T-cell (primary cell): ENCODE measurements at regions not wholly inside any gene's neighbourhood (a gene's known extent, or its start where the extent isn't known, plus 50 kb on each side); places are given as distances from the start of the nearest gene placed in this dataset.

Source experiments
- ATAC-seq, 4 experiments: fragments of 200-7000 bp in 3 of 4; fragments of 150-1000 bp in 1 of 4; cut with Tn5 transposase; replicated peaks in 1 of 4; 1 replicate in 3 of 4; 2 replicates in 1 of 4; pipeline ENCODE4 v1.10.0; 2021; ENCODE audit warnings: moderate library complexity in 3 of 4, mild to moderate bottlenecking in 2 of 4, moderate number of reproducible peaks in 1 of 4
- CTCF ChIA-PET, 2 donors: fragments of 300-600 bp; sonication (Branson Sonifier 250); formaldehyde crosslinking; loops; one replicate each; lab custom pipeline; 2022; ENCODE audit warnings: antibody characterized with exemption in 2 of 2; lab: Charles Lee
- POLR2A ChIA-PET, 2 donors: fragments of 300-600 bp; sonication (Branson Sonifier 250); formaldehyde crosslinking; loops; one replicate each; lab custom pipeline; 2022; ENCODE audit warnings: antibody characterized with exemption in 2 of 2; lab: Charles Lee
- DNase-seq, 35 experiments: peaks; one replicate each; pipeline versions ENCODE4 v3.0.0 to v3.0.0-alpha.2; 2013 to 2023
- H3K27ac ChIP-seq: one replicate; pipeline ENCODE4 v1.5.1; 2013; ENCODE audit warnings: low read length
- H3K27me3 ChIP-seq, 2 experiments: replicated peaks in 1 of 2; 1 replicate in 1 of 2; 2 replicates in 1 of 2; pipeline versions ENCODE4 v1.6.1 to v1.7.0; 2013; ENCODE audit warnings: low read length in 1 of 2, mixed read lengths in 1 of 2; ENCODE audit not compliant: control insufficient read depth in 2 of 2, insufficient read depth in 2 of 2; ENCODE audit errors: extremely low read depth in 1 of 2
- H3K36me3 ChIP-seq, 2 donors: 1 replicate in 1 of 2; 2 replicates in 1 of 2; pipeline versions ENCODE4 v1.6.1 to v1.7.0; 2013; ENCODE audit warnings: low read length in 1 of 2; ENCODE audit not compliant: control insufficient read depth in 2 of 2, insufficient read depth in 1 of 2; ENCODE audit errors: extremely low read depth in 1 of 2
- H3K4me1 ChIP-seq, 2 experiments: 1 replicate in 1 of 2; 2 replicates in 1 of 2; pipeline versions ENCODE4 v1.6.1 to v1.7.0; 2013; ENCODE audit warnings: low read length in 2 of 2, mixed read lengths in 1 of 2; ENCODE audit not compliant: insufficient read depth in 2 of 2, control insufficient read depth in 1 of 2; ENCODE audit errors: extremely low read depth in 1 of 2
- H3K4me3 ChIP-seq, 2 donors: 1 replicate in 1 of 2; 2 replicates in 1 of 2; pipeline versions ENCODE4 v1.5.1 to v1.7.0; 2013; ENCODE audit warnings: mild to moderate bottlenecking in 2 of 2, low read length in 1 of 2, moderate library complexity in 1 of 2; ENCODE audit not compliant: control insufficient read depth in 1 of 2; ENCODE audit errors: extremely low read depth in 1 of 2
- H3K9me3 ChIP-seq: 2 replicates; pipeline ENCODE4 v1.7.0; 2013
- H3K27ac Mint-ChIP-seq, 2 donors: one replicate each; pipeline ENCODE4 v1.8.0; 2020 to 2021; ENCODE audit warnings: mild to moderate bottlenecking in 2 of 2, mixed read lengths in 2 of 2
- H3K27me3 Mint-ChIP-seq, 2 donors: one replicate each; pipeline ENCODE4 v1.8.0; 2021 to 2022; ENCODE audit warnings: mixed read lengths in 2 of 2
- H3K36me3 Mint-ChIP-seq: one replicate; pipeline ENCODE4 v1.8.0; 2021; ENCODE audit warnings: mixed read lengths
- H3K4me1 Mint-ChIP-seq, 3 donors: one replicate each; pipeline ENCODE4 v1.8.0; 2020 to 2022; ENCODE audit warnings: mixed read lengths in 3 of 3, mild to moderate bottlenecking in 1 of 3
- H3K4me3 Mint-ChIP-seq, 3 donors: one replicate each; pipeline ENCODE4 v1.8.0; 2020 to 2022; ENCODE audit warnings: mild to moderate bottlenecking in 3 of 3, mixed read lengths in 3 of 3, moderate library complexity in 3 of 3
- H3K9me3 Mint-ChIP-seq, 3 donors: one replicate each; pipeline ENCODE4 v1.8.0; 2020 to 2022; ENCODE audit warnings: mixed read lengths in 3 of 3
- WGBS: methylation state at CpG from one replicate; pipeline ENCODE4 v1.1.5; 2013; ENCODE audit warnings: missing lambda C conversion rate; ENCODE audit not compliant: insufficient coverage; 5-methylcytosine and 5-hydroxymethylcytosine counted together

- Mint-ChIP-seq H3K27me3 (peaks cover 6 to 20% of the 10 kb centered on the region in 2 donors), H3K9me3 (peaks cover 6 to 8% (median 7%) of the 10 kb centered on the region in 3 donors), H3K4me3 (no peak overlapping the region), H3K36me3 (peaks cover 5% of the 10 kb centered on the region), H3K27ac (no peak overlapping the region), H3K4me1 (no peaks in the 10 kb centered on the region)
- CTCF ChIA-PET, result no interaction called here
- WGBS, result no CpG with 5 or more reads among the region's 1 CpG
- POLR2A ChIA-PET, result no interaction called here
- no peak for ATAC-seq
- Histone ChIP-seq H3K4me3 (no peak overlapping the region), H3K27me3 (peaks cover 0 to 5% of the 10 kb centered on the region in 2 experiments), H3K9me3 (no peaks in the 10 kb centered on the region), H3K36me3 (no peaks in the 10 kb centered on the region), H3K27ac (no peak overlapping the region), H3K4me1 (no peaks in the 10 kb centered on the region)
- DNase-seq, result no peak
Observed at GRCh38 chr2:191778041-191778440, 68.8 kb downstream of the CAVIN2 start.

GRCh38 chr2:191782351-191782750 lies 64.5 kb downstream of the CAVIN2 start:
- H3K4me1 ChIP-seq, result no peaks in the 10 kb centered on the region
- WGBS, result 85% methylated on average over 6 of the region's 8 CpGs
- Mint-ChIP-seq H3K4me1 (peaks cover 5 to 9% (median 5%) of the 10 kb centered on the region in 3 donors), H3K4me3 (no peak overlapping the region), H3K9me3 (no peaks in the 10 kb centered on the region), H3K36me3 (no peaks in the 10 kb centered on the region), H3K27ac (no peak overlapping the region), H3K27me3 (peaks cover 2 to 7% of the 10 kb centered on the region in 2 donors)
- no peak for ATAC-seq
- no peak for DNase-seq
- POLR2A ChIA-PET, result no interaction called here
- no peaks in the 10 kb centered on the region for H3K9me3 ChIP-seq
- no peaks in the 10 kb centered on the region for H3K27me3 ChIP-seq
- CTCF ChIA-PET, result no interaction called here
- no peak overlapping the region for H3K4me3 ChIP-seq
- no peak overlapping the region for H3K27ac ChIP-seq
- no peaks in the 10 kb centered on the region for H3K36me3 ChIP-seq

- no peaks in the 10 kb centered on the region for H3K9me3 ChIP-seq
- Mint-ChIP-seq H3K9me3 (no peaks in the 10 kb centered on the region), H3K36me3 (no peaks in the 10 kb centered on the region), H3K27ac (no peak overlapping the region), H3K4me3 (no peak overlapping the region), H3K27me3 (peaks cover 8 to 10% of the 10 kb centered on the region in 2 donors), H3K4me1 (peaks cover 5 to 12% (median 9%) of the 10 kb centered on the region in 3 donors)
- ATAC-seq, result no peak
- no peak overlapping the region for H3K27ac ChIP-seq
- CTCF ChIA-PET, result no interaction called here
- no peaks in the 10 kb centered on the region for H3K36me3 ChIP-seq
- H3K27me3 ChIP-seq, result no peaks in the 10 kb centered on the region
- H3K4me1 ChIP-seq, result peaks cover 0 to 2% of the 10 kb centered on the region in 2 experiments
- no peak overlapping the region for H3K4me3 ChIP-seq
- DNase-seq, result no peak
- POLR2A ChIA-PET, result no interaction called here
Observed at GRCh38 chr2:191783416-191783815, 63.5 kb downstream of the CAVIN2 start.
